ENCODE measurements at regions not wholly inside any gene's neighbourhood (a gene's known extent, or its start where the extent isn't known, plus 50 kb on each side); places are given as distances from the start of the nearest gene placed in this dataset.

GRCh38 chr17:53483704-53484103 lies 339.0 kb upstream of the KIF2B start:
- DNase-seq, result no peak
- H3K36me3 ChIP-seq (replicated peaks in 1 of 2; ENCODE audit: insufficient read depth in 1 of 2, low read depth in 2 of 2), result no peaks in the 10 kb centered on the region
- no peak for ATAC-seq
- TF ChIP-seq CTCF (IDR thresholded peaks at IDR 0.05) (no peak), POLR2A (IDR thresholded peaks at IDR 0.05) (no peak)
- no peaks in the 10 kb centered on the region for H3K27me3 ChIP-seq
- no peak overlapping the region for H3K27ac ChIP-seq
- WGBS, 2 donors, result 27 to 56% methylated on average over 1 of the region's 1 CpG
- H3K4me1 ChIP-seq, result no peaks in the 10 kb centered on the region
- H3K9me3 ChIP-seq, result no peaks in the 10 kb centered on the region
- intact Hi-C loops (cut with DNase I), result no loop called here
- no peak overlapping the region for H3K4me3 ChIP-seq

- TF ChIP-seq CTCF (IDR thresholded peaks at IDR 0.05) (no peak), POLR2A (IDR thresholded peaks at IDR 0.05) (no peak)
These were observed 347.7 kb upstream of the KIF2B start for GRCh38 chr17:53475002-53475401.

GRCh38 chr17:53472586-53472985 lies 350.1 kb upstream of the KIF2B start:
- no peak for ATAC-seq
- H3K36me3 ChIP-seq (replicated peaks in 1 of 2; ENCODE audit: insufficient read depth in 1 of 2, low read depth in 2 of 2), result no peaks in the 10 kb centered on the region
- intact Hi-C loops (cut with DNase I), result no loop called here
- no peaks in the 10 kb centered on the region for H3K9me3 ChIP-seq
- DNase-seq, result no peak
- no peaks in the 10 kb centered on the region for H3K4me1 ChIP-seq
- no peak overlapping the region for H3K27ac ChIP-seq
- 70 to 77% methylated on average over 1 of the region's 1 CpG for WGBS, 2 donors
- no peak overlapping the region for H3K4me3 ChIP-seq
- TF ChIP-seq CTCF (IDR thresholded peaks at IDR 0.05) (no peak), POLR2A (IDR thresholded peaks at IDR 0.05) (no peak)
- H3K27me3 ChIP-seq, result no peaks in the 10 kb centered on the region

More at GRCh38 chr17:53475002-53475401, 347.7 kb upstream of the KIF2B start:
- 66 to 76% methylated on average over 3 of the region's 3 CpGs for WGBS, 2 donors
- no peak for DNase-seq
- H3K36me3 ChIP-seq (replicated peaks in 1 of 2; ENCODE audit: insufficient read depth in 1 of 2, low read depth in 2 of 2), result no peaks in the 10 kb centered on the region
- intact Hi-C loops (cut with DNase I), result no loop called here
- ATAC-seq, result no peak
- no peaks in the 10 kb centered on the region for H3K27me3 ChIP-seq
- no peak overlapping the region for H3K27ac ChIP-seq
- H3K4me1 ChIP-seq, result no peaks in the 10 kb centered on the region
- H3K9me3 ChIP-seq, result no peaks in the 10 kb centered on the region
- H3K4me3 ChIP-seq, result no peak overlapping the region

GRCh38 chr17:53471514-53471913 lies 351.2 kb upstream of the KIF2B start:
- Histone ChIP-seq H3K36me3 (replicated peaks in 1 of 2; ENCODE audit: insufficient read depth in 1 of 2, low read depth in 2 of 2) (no peaks in the 10 kb centered on the region), H3K27me3 (no peaks in the 10 kb centered on the region), H3K27ac (no peak overlapping the region), H3K4me1 (no peaks in the 10 kb centered on the region), H3K4me3 (no peak overlapping the region), H3K9me3 (no peaks in the 10 kb centered on the region)
- no peak for TF ChIP-seq CTCF (IDR thresholded peaks at IDR 0.05)
- TF ChIP-seq POLR2A (IDR thresholded peaks at IDR 0.05), result no peak
- intact Hi-C loops (cut with DNase I), result no loop called here
- 68 to 69% methylated on average over 7 of the region's 7 CpGs for WGBS, 2 donors
- DNase-seq (no peak), ATAC-seq (no peak)

- Histone ChIP-seq H3K27me3 (no peaks in the 10 kb centered on the region), H3K36me3 (replicated peaks in 1 of 2; ENCODE audit: insufficient read depth in 1 of 2, low read depth in 2 of 2) (no peaks in the 10 kb centered on the region), H3K4me3 (no peak overlapping the region), H3K9me3 (no peaks in the 10 kb centered on the region), H3K4me1 (no peaks in the 10 kb centered on the region), H3K27ac (no peak overlapping the region)
- ATAC-seq, result no peak
- no peak for DNase-seq
- 19 to 33% methylated on average over 1 of the region's 1 CpG for WGBS, 2 donors
- intact Hi-C loops (cut with DNase I), result no loop called here
- TF ChIP-seq CTCF (IDR thresholded peaks at IDR 0.05), result no peak
- no peak for TF ChIP-seq POLR2A (IDR thresholded peaks at IDR 0.05)
These were observed 352.1 kb upstream of the KIF2B start for GRCh38 chr17:53470626-53471025.
